Ishikawa (cell line): ENCODE measurements at regions not wholly inside any gene's neighbourhood (a gene's known extent, or its start where the extent isn't known, plus 50 kb on each side); places are given as distances from the start of the nearest gene placed in this dataset.

Source experiments
- CEBPB ChIP-seq: IDR thresholded peaks from 2 replicates; pipeline ENCODE4 v1.6.1; 2012
- CREB1 ChIP-seq: IDR thresholded peaks from 2 replicates; pipeline ENCODE4 v1.6.1; 2012; ENCODE audit warnings: low read depth
- EGR1 ChIP-seq: IDR thresholded peaks from 2 replicates; pipeline ENCODE4 v1.6.1; 2012
- EP300 ChIP-seq: IDR thresholded peaks from 2 replicates; pipeline ENCODE4 v1.6.1; 2012; ENCODE audit warnings: borderline replicate concordance
- FOXM1 ChIP-seq: IDR thresholded peaks from 2 replicates; pipeline ENCODE4 v1.6.1; 2012; ENCODE audit warnings: low read depth, borderline replicate concordance
- NFIC ChIP-seq: IDR thresholded peaks from 2 replicates; pipeline ENCODE4 v1.6.1; 2012
- RAD21 ChIP-seq: IDR thresholded peaks from 2 replicates; pipeline ENCODE4 v1.6.1; 2012; ENCODE audit warnings: low read depth
- TAF1 ChIP-seq: IDR thresholded peaks from 2 replicates; pipeline ENCODE4 v1.6.1; 2012; ENCODE audit warnings: low read depth, mild to moderate bottlenecking
- TCF12 ChIP-seq: IDR thresholded peaks from 2 replicates; pipeline ENCODE4 v1.6.1; 2012; ENCODE audit warnings: low read depth
- TEAD4 ChIP-seq: IDR thresholded peaks from 2 replicates; pipeline ENCODE4 v1.6.1; 2012
- YY1 ChIP-seq: IDR thresholded peaks from 2 replicates; pipeline ENCODE4 v1.6.1; 2012; ENCODE audit warnings: low read depth
- ZBTB7A ChIP-seq: IDR thresholded peaks from 2 replicates; pipeline ENCODE4 v1.6.1; 2012; ENCODE audit warnings: low read depth
- TF ChIP-seq, protein P1 (sequence below): IDR thresholded peaks from 2 replicates; pipeline ENCODE4 v1.6.1; 2012; ENCODE audit warnings: low read depth, mild to moderate bottlenecking
- TF ChIP-seq, protein P2 (sequence below): IDR thresholded peaks from 2 replicates; pipeline ENCODE4 v1.6.1; 2012
- TF ChIP-seq, protein P3 (sequence below): IDR thresholded peaks from 2 replicates; pipeline ENCODE4 v1.6.1; 2012

DNA sequence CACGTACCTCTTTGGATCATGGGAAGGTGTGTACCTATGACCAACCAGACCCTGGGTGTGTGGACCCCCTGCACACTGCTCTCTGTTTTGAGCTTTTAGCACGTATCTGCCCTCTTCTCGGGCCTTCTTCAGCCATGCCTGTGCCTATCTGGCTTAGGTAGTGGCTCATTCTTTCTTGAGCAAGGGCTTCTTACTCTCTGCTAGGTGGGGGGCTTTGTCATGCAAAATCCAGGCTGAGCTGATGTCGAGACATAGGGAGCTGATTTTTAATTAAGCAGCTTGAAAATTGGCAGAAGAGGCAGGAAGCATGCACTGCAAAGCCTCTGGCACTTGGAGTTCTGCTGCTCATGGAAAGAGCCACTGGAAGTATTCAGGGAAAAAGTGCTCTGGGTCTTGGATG is 181.6 kb upstream of the IRX6 start:
- no peak for TF ChIP-seq CREB1
- TF ChIP-seq NFIC: no peak
- TF ChIP-seq EP300: no peak
- TF ChIP-seq, protein P1, sequence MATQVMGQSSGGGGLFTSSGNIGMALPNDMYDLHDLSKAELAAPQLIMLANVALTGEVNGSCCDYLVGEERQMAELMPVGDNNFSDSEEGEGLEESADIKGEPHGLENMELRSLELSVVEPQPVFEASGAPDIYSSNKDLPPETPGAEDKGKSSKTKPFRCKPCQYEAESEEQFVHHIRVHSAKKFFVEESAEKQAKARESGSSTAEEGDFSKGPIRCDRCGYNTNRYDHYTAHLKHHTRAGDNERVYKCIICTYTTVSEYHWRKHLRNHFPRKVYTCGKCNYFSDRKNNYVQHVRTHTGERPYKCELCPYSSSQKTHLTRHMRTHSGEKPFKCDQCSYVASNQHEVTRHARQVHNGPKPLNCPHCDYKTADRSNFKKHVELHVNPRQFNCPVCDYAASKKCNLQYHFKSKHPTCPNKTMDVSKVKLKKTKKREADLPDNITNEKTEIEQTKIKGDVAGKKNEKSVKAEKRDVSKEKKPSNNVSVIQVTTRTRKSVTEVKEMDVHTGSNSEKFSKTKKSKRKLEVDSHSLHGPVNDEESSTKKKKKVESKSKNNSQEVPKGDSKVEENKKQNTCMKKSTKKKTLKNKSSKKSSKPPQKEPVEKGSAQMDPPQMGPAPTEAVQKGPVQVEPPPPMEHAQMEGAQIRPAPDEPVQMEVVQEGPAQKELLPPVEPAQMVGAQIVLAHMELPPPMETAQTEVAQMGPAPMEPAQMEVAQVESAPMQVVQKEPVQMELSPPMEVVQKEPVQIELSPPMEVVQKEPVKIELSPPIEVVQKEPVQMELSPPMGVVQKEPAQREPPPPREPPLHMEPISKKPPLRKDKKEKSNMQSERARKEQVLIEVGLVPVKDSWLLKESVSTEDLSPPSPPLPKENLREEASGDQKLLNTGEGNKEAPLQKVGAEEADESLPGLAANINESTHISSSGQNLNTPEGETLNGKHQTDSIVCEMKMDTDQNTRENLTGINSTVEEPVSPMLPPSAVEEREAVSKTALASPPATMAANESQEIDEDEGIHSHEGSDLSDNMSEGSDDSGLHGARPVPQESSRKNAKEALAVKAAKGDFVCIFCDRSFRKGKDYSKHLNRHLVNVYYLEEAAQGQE: no peak
- no peak for TF ChIP-seq TEAD4

DNA sequence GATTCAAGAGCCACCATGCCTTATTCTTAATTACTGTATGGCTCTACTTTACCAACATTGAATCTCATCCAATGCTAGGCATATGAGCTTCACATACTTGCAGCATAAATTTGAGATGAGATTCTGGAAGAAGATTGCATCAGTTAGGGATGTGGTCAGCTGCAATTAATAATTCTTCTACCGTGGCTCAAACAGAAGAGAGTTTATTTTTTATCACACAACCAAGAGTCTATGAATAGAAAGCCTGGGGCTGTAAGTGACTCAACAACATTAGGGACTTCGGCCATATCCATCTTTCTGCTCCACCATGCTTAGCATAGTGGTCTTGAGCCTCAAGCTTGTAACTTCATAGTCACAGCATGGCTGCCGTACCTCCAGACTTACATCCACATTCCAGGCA is 179.4 kb upstream of the IRX6 start:
- TF ChIP-seq, protein P2, sequence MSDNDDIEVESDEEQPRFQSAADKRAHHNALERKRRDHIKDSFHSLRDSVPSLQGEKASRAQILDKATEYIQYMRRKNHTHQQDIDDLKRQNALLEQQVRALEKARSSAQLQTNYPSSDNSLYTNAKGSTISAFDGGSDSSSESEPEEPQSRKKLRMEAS: no peak
- TF ChIP-seq, protein P1: no peak
- no peak for TF ChIP-seq FOXM1
- TF ChIP-seq CREB1: no peak
- TF ChIP-seq TCF12: no peak
- TF ChIP-seq ZBTB7A: no peak

DNA sequence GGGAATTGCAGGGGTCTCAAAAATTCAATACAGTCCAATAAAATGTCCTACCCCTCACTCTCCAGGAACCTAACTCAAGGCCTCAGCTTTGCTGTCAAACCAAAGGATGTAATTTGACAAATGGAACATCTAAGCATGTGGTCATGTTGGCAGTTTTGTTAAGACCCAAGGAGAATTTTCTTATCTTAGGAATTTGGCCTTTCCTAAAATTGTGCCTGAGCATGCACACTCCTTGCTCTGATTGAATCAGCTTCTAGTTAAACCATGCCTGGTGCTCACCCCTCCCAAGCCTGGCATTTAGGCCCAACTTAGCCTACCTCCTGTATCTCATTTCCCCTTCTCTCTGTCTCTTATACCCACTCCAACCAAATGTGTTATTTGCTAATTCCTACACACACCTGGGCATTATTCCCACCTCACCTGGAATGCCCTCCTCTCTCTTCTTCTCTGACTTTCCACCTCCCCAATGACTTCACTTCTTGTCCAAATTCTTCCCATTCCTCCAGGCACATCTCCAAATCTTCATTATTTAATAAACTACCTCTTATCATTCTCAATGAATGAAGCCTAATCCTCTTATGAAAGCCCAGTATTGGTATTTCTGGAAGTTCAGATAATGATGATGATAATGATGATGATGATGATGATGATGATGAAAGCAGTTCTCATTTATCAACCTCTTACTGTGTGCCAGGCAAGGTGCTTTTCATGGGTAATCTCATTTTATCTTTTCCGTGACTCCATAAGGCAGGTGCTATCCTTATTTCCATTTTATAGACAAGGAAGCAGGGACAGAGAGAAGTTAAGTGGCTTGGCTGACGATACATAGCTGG is 178.0 kb upstream of the IRX6 start:
- no peak for TF ChIP-seq NFIC
- no peak for TF ChIP-seq CREB1
- no peak for TF ChIP-seq TEAD4
- TF ChIP-seq, protein P2: no peak
- TF ChIP-seq, protein P1: no peak
- no peak for TF ChIP-seq FOXM1
- TF ChIP-seq YY1: no peak
- no peak for TF ChIP-seq RAD21
- no peak for TF ChIP-seq CEBPB
- no peak for TF ChIP-seq TAF1
- no peak for TF ChIP-seq EGR1
- TF ChIP-seq ZBTB7A: no peak

DNA sequence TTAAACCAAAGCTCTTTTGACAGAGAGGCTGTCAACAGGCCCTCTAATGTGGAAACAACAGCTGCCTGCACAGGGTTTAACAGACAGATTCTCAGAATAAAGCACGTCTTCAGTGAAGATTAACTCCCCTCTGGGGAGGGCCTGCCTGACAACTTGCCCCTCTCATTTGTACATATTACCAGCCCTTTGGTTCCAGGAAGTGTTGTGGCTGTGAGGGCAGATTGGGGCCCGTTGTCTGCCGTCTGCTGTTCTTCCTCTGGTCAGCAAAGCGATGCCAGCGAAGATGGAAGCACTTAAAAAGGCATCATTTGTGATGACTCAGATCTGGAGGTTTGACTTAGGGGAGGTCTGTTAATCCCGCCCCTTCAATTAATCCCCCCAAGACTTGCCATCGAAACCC is 177.0 kb upstream of the IRX6 start:
- TF ChIP-seq, protein P1: no peak
- TF ChIP-seq, protein P3, sequence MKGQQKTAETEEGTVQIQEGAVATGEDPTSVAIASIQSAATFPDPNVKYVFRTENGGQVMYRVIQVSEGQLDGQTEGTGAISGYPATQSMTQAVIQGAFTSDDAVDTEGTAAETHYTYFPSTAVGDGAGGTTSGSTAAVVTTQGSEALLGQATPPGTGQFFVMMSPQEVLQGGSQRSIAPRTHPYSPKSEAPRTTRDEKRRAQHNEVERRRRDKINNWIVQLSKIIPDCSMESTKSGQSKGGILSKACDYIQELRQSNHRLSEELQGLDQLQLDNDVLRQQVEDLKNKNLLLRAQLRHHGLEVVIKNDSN: no peak
- no peak for TF ChIP-seq TAF1
- no peak for TF ChIP-seq TCF12
- no peak for TF ChIP-seq YY1
- no peak for TF ChIP-seq TEAD4
- no peak for TF ChIP-seq ZBTB7A
- no peak for TF ChIP-seq CREB1
- no peak for TF ChIP-seq FOXM1
- no peak for TF ChIP-seq EGR1
- TF ChIP-seq, protein P2: no peak
- TF ChIP-seq NFIC: no peak
